H1 (cell line): ENCODE measurements at regions not wholly inside any gene's neighbourhood (a gene's known extent, or its start where the extent isn't known, plus 50 kb on each side); places are given as distances from the start of the nearest gene placed in this dataset.

ENCODE experiments used
- CHD7 ChIP-seq: fragments of 300-600 bp; sonication (generic); IDR thresholded peaks from 2 replicates; pipeline ENCODE4 v1.7.1; 2012; ENCODE audit warnings: low read length, moderate library complexity, mild to moderate bottlenecking, inconsistent platforms; ENCODE audit not compliant: insufficient replicate concordance
- NRF1 ChIP-seq: IDR thresholded peaks from 2 replicates; pipeline ENCODE4 v1.6.1; 2011; ENCODE audit warnings: mild to moderate bottlenecking, low read depth, low read length, improper control_type of control experiment
- POU5F1 ChIP-seq: IDR thresholded peaks from 2 replicates; pipeline ENCODE4 v1.6.1; 2011; ENCODE audit warnings: low read depth, mild to moderate bottlenecking, low read length, moderate library complexity
- RAD21 ChIP-seq, 2 experiments: IDR thresholded peaks in 1 of 2; conservative IDR thresholded peaks in 1 of 2; 2 replicates each; pipeline ENCODE4 v1.6.1; 2011; ENCODE audit warnings: low read depth in 2 of 2, low read length in 2 of 2, improper control_type of control experiment in 1 of 2, inconsistent platforms in 1 of 2, mild to moderate bottlenecking in 1 of 2, moderate library complexity in 1 of 2
- TF ChIP-seq, protein P1 (sequence below): IDR thresholded peaks from 2 replicates; pipeline ENCODE4 v1.6.1; 2011; ENCODE audit warnings: low read depth, mild to moderate bottlenecking, low read length; ENCODE audit not compliant: insufficient read depth

- no peak for TF ChIP-seq CHD7
- TF ChIP-seq POU5F1 = no peak
- TF ChIP-seq, protein P1, sequence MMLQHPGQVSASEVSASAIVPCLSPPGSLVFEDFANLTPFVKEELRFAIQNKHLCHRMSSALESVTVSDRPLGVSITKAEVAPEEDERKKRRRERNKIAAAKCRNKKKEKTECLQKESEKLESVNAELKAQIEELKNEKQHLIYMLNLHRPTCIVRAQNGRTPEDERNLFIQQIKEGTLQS = no peak
- TF ChIP-seq NRF1 = no peak
- TF ChIP-seq RAD21 (IDR thresholded peaks at IDR 0.05 in 1 of 2, conservative IDR thresholded peaks at IDR 0.05 in 1 of 2; ENCODE audit: low read depth in 2 of 2, low read length in 2 of 2) = peak in 1 of 2 experiments; percentile 21; a peak in 1 of 4 replicates
Measured at GRCh38 chr1:83704350-83704749, 294.6 kb downstream of the TTLL7 start (continued).
